Adrenal gland (tissue), 9 donors: ENCODE measurements at regions not wholly inside any gene's neighbourhood (a gene's known extent, or its start where the extent isn't known, plus 50 kb on each side); places are given as distances from the start of the nearest gene placed in this dataset.

Experiments
- DNase-seq, 7 donors: peaks; one replicate each; pipeline ENCODE4 v3.0.0-alpha.2; 2019 to 2020
- H3K27ac ChIP-seq, 5 donors: fragments of 200-600 bp; sonication (generic) in 4 of 5; 1 replicate in 3 of 5; 2 replicates in 2 of 5; pipeline versions ENCODE4 v1.5.1 to v1.8.0; 2016 to 2020; ENCODE audit warnings: mild to moderate bottlenecking in 1 of 5
- H3K27me3 ChIP-seq: fragments of 200-600 bp; 2 replicates; pipeline ENCODE4 v1.8.0; 2021
- H3K36me3 ChIP-seq, 2 donors: fragments of 200-600 bp; replicated peaks in 1 of 2; 1 replicate in 1 of 2; 2 replicates in 1 of 2; pipeline versions ENCODE4 v1.5.1 to v1.8.0; 2018 to 2022
- H3K4me1 ChIP-seq, 2 donors: fragments of 200-600 bp; replicated peaks in 1 of 2; 1 replicate in 1 of 2; 2 replicates in 1 of 2; pipeline versions ENCODE4 v1.5.1 to v1.8.0; 2018 to 2021
- H3K4me3 ChIP-seq, 4 donors: fragments of 200-600 bp; sonication (generic) in 3 of 4; one replicate each; pipeline ENCODE4 v1.5.1; 2016 to 2018
- H3K9me3 ChIP-seq, 3 donors: fragments of 200-600 bp; sonication (generic) in 1 of 3; replicated peaks in 1 of 3; 1 replicate in 2 of 3; 2 replicates in 1 of 3; pipeline versions ENCODE4 v1.5.1 to v1.8.0; 2016 to 2021
- CTCF ChIP-seq, 6 experiments: fragments of 450-650 bp in 4 of 6; fragments of 200-600 bp in 2 of 6; sonication (generic) in 1 of 6; IDR thresholded peaks; 1 replicate in 5 of 6; 2 replicates in 1 of 6; pipeline versions ENCODE4 v1.5.1 to v1.8.0; 2016 to 2021; ENCODE audit warnings: antibody characterized with exemption in 6 of 6, mild to moderate bottlenecking in 2 of 6, moderate library complexity in 1 of 6
- POLR2A ChIP-seq, 2 donors: fragments of 450-650 bp; IDR thresholded peaks; one replicate each; pipeline ENCODE4 v1.6.1; 2017; ENCODE audit warnings: antibody characterized with exemption in 2 of 2, mild to moderate bottlenecking in 2 of 2, moderate library complexity in 1 of 2
- WGBS, 4 donors: extraction: QIAGEN DNeasy Blood & Tissue Kit in 2 of 4; methylation state at CpG; one replicate each; pipeline versions ENCODE4 v1.1.5 to v1.1.7; 2013 to 2017; 5-methylcytosine and 5-hydroxymethylcytosine counted together
- intact Hi-C, 2 donors: fragments of 100-400 bp; cut with DNase I; formaldehyde crosslinking; loops; one replicate each; pipeline versions ENCODE4 v1.14.1 to v1.15.0; 2022 to 2023
- donor health status: healthy with polysubstance abuse.
- donor health status: Bipolar disorder and iron deficiency.
- donor health status: DM: yes; HTN: yes; CAD: no.
- donor health status: DM: no; HTN: no; CAD: no.
- donor health status: DM: no; HTN: no; CAD: no.

- intact Hi-C loops, result no loop called here
- no peak for TF ChIP-seq CTCF (IDR thresholded peaks at IDR 0.05)
- no peak for TF ChIP-seq POLR2A (IDR thresholded peaks at IDR 0.05)
- no peak overlapping the region for H3K27ac ChIP-seq
- no peaks in the 10 kb centered on the region for H3K36me3 ChIP-seq
- 76 to 91% (median 85%) methylated on average over 1 of the region's 1 CpG for WGBS, 4 donors
- no peak for DNase-seq
- H3K9me3 ChIP-seq, result no peaks in the 10 kb centered on the region
- no peak overlapping the region for H3K4me3 ChIP-seq
- no peaks in the 10 kb centered on the region for H3K27me3 ChIP-seq
- no peaks in the 10 kb centered on the region for H3K4me1 ChIP-seq
Measured at GRCh38 chr2:212773808-212774339, 235.3 kb upstream of the ERBB4 start.

GRCh38 chr2:212770240-212770639 lies 231.6 kb upstream of the ERBB4 start:
- no peaks in the 10 kb centered on the region for H3K27me3 ChIP-seq
- 42 to 76% (median 57%) methylated on average over 3 of the region's 3 CpGs for WGBS, 4 donors
- H3K36me3 ChIP-seq, result no peaks in the 10 kb centered on the region
- H3K27ac ChIP-seq, result no peak overlapping the region
- H3K4me3 ChIP-seq, result no peak overlapping the region
- no peaks in the 10 kb centered on the region for H3K4me1 ChIP-seq
- DNase-seq, result no peak
- no peaks in the 10 kb centered on the region for H3K9me3 ChIP-seq
- no peak for TF ChIP-seq POLR2A (IDR thresholded peaks at IDR 0.05)
- no peak for TF ChIP-seq CTCF (IDR thresholded peaks at IDR 0.05)
- intact Hi-C loops, result no loop called here

GRCh38 chr2:212766921-212767320 lies 228.3 kb upstream of the ERBB4 start:
- Histone ChIP-seq H3K27ac (no peak overlapping the region), H3K9me3 (no peaks in the 10 kb centered on the region), H3K4me1 (no peaks in the 10 kb centered on the region), H3K27me3 (no peaks in the 10 kb centered on the region), H3K4me3 (no peak overlapping the region), H3K36me3 (no peaks in the 10 kb centered on the region)
- TF ChIP-seq CTCF (IDR thresholded peaks at IDR 0.05), result no peak
- TF ChIP-seq POLR2A (IDR thresholded peaks at IDR 0.05), result no peak
- DNase-seq, result no peak
- 67 to 74% (median 71%) methylated on average over 4 of the region's 4 CpGs for WGBS, 4 donors
- intact Hi-C loops, result no loop called here

- Histone ChIP-seq H3K4me1 (no peaks in the 10 kb centered on the region), H3K36me3 (no peaks in the 10 kb centered on the region), H3K4me3 (no peak overlapping the region), H3K27me3 (no peaks in the 10 kb centered on the region), H3K27ac (no peak overlapping the region), H3K9me3 (no peaks in the 10 kb centered on the region)
- intact Hi-C loops, result no loop called here
- WGBS, 4 donors, result 42 to 69% (median 59%) methylated on average over 2 of the region's 2 CpGs
- DNase-seq, result no peak
- TF ChIP-seq CTCF (IDR thresholded peaks at IDR 0.05) (no peak), POLR2A (IDR thresholded peaks at IDR 0.05) (no peak)
Measured at GRCh38 chr2:212752730-212753351, 214.2 kb upstream of the ERBB4 start.
